Type B pancreatic cell (in vitro differentiated cells): ENCODE measurements at regions not wholly inside any gene's neighbourhood (a gene's known extent, or its start where the extent isn't known, plus 50 kb on each side); places are given as distances from the start of the nearest gene placed in this dataset.

Experiments
- DNase-seq: peaks from one replicate; pipeline ENCODE4 v3.0.0; 2021; ENCODE audit warnings: mixed read lengths; ENCODE audit not compliant: unreplicated experiment; ENCODE audit errors: extremely low spot score
- H3K27ac Mint-ChIP-seq: 2 replicates; pipeline ENCODE4 v1.8.0; 2021; ENCODE audit warnings: mild to moderate bottlenecking, mixed read lengths
- H3K27me3 Mint-ChIP-seq: 2 replicates; pipeline ENCODE4 v1.8.0; 2021; ENCODE audit warnings: mixed read lengths
- H3K36me3 Mint-ChIP-seq: 2 replicates; pipeline ENCODE4 v1.8.0; 2021; ENCODE audit warnings: mixed read lengths
- H3K4me1 Mint-ChIP-seq: one replicate; pipeline ENCODE4 v1.8.0; 2021; ENCODE audit warnings: mixed read lengths; ENCODE audit not compliant: unreplicated experiment
- H3K4me3 Mint-ChIP-seq: 2 replicates; pipeline ENCODE4 v1.8.0; 2021; ENCODE audit warnings: mild to moderate bottlenecking, mixed read lengths
- H3K9me3 Mint-ChIP-seq: 2 replicates; pipeline ENCODE4 v1.8.0; 2021; ENCODE audit warnings: mixed read lengths
- CTCF ChIP-seq: fragments of 200-600 bp; sonication (generic); conservative IDR thresholded peaks from 2 replicates; pipeline ENCODE4 v1.5.0; 2021; ENCODE audit warnings: antibody characterized with exemption, mild to moderate bottlenecking

GRCh38 chr1:19013826-19014548 lies 57.5 kb upstream of the IFFO2 start:
- H3K9me3 Mint-ChIP-seq: no peaks in the 10 kb centered on the region
- TF ChIP-seq CTCF: no peak
- no peak overlapping the region for H3K4me3 Mint-ChIP-seq
- H3K27ac Mint-ChIP-seq: peak overlapping the region; percentile 73
- peak; percentile 59 for DNase-seq
- no peaks in the 10 kb centered on the region for H3K36me3 Mint-ChIP-seq
- H3K27me3 Mint-ChIP-seq: no peaks in the 10 kb centered on the region
- H3K4me1 Mint-ChIP-seq: peaks cover 35% of the 10 kb centered on the region

GRCh38 chr1:19011845-19012231 lies 55.4 kb upstream of the IFFO2 start:
- DNase-seq: no peak
- Mint-ChIP-seq H3K27ac (peak overlapping the region; percentile 70), H3K27me3 (no peaks in the 10 kb centered on the region), H3K4me3 (no peak overlapping the region), H3K4me1 (peaks cover 42% of the 10 kb centered on the region), H3K9me3 (no peaks in the 10 kb centered on the region), H3K36me3 (no peaks in the 10 kb centered on the region)
- no peak for TF ChIP-seq CTCF

GRCh38 chr1:19010995-19011844 lies 54.7 kb upstream of the IFFO2 start:
- no peak for TF ChIP-seq CTCF
- Mint-ChIP-seq H3K9me3 (no peaks in the 10 kb centered on the region), H3K27me3 (no peaks in the 10 kb centered on the region), H3K36me3 (no peaks in the 10 kb centered on the region), H3K4me3 (peak overlapping the region; percentile 33), H3K4me1 (peaks cover 45% of the 10 kb centered on the region), H3K27ac (peak overlapping the region; percentile 70)
- peak; percentile 74 for DNase-seq

GRCh38 chr1:19010503-19010902 lies 54.0 kb upstream of the IFFO2 start:
- no peak for DNase-seq
- Mint-ChIP-seq H3K27ac (peak overlapping the region; percentile 70), H3K36me3 (no peaks in the 10 kb centered on the region), H3K4me1 (peaks cover 45% of the 10 kb centered on the region), H3K4me3 (peak overlapping the region; percentile 33), H3K27me3 (no peaks in the 10 kb centered on the region), H3K9me3 (no peaks in the 10 kb centered on the region)
- TF ChIP-seq CTCF: no peak

- Mint-ChIP-seq H3K36me3 (no peaks in the 10 kb centered on the region), H3K9me3 (no peaks in the 10 kb centered on the region), H3K4me3 (peak overlapping the region; percentile 16), H3K4me1 (peaks cover 45% of the 10 kb centered on the region), H3K27me3 (no peaks in the 10 kb centered on the region), H3K27ac (peak overlapping the region; percentile 70)
- TF ChIP-seq CTCF: no peak
- DNase-seq: no peak
Measured at GRCh38 chr1:19009882-19010321, 53.4 kb upstream of the IFFO2 start.
